ENCODE measurements at regions not wholly inside any gene's neighbourhood (a gene's known extent, or its start where the extent isn't known, plus 50 kb on each side); places are given as distances from the start of the nearest gene placed in this dataset.

DNA sequence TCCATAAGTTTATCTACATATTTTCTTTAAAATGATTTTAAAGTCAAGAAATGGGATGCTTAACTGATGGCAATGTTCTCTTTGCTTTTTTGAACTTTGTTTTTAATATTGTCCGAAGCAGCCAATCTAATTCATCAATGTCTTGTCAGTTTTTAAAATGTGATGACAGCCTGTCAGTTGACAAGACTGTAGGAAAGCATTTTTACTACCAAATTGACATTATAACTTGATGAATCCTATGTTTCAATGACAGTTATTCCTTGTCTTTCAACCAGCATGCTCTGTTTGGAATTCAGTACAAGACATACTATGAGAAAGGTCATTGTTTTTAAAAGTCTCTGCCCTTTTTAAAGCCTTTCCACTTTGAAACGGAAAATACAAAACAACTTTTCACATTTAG lies 1073.2 kb downstream of the TMTC2 start:
- H3K4me3 Mint-ChIP-seq: no peak overlapping the region
- TF ChIP-seq, protein P1, sequence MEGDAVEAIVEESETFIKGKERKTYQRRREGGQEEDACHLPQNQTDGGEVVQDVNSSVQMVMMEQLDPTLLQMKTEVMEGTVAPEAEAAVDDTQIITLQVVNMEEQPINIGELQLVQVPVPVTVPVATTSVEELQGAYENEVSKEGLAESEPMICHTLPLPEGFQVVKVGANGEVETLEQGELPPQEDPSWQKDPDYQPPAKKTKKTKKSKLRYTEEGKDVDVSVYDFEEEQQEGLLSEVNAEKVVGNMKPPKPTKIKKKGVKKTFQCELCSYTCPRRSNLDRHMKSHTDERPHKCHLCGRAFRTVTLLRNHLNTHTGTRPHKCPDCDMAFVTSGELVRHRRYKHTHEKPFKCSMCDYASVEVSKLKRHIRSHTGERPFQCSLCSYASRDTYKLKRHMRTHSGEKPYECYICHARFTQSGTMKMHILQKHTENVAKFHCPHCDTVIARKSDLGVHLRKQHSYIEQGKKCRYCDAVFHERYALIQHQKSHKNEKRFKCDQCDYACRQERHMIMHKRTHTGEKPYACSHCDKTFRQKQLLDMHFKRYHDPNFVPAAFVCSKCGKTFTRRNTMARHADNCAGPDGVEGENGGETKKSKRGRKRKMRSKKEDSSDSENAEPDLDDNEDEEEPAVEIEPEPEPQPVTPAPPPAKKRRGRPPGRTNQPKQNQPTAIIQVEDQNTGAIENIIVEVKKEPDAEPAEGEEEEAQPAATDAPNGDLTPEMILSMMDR (IDR thresholded peaks at IDR 0.05): no peak
- ATAC-seq (no peak), DNase-seq (no peak)
- Histone ChIP-seq H3K36me3 (ENCODE audit: control insufficient read depth, insufficient read depth, low read length) (no peaks in the 10 kb centered on the region), H3K27me3 (ENCODE audit: control insufficient read depth, insufficient read depth, low read length) (no peaks in the 10 kb centered on the region), H3K4me1 (ENCODE audit: control insufficient read depth, insufficient read depth, low read length) (no peaks in the 10 kb centered on the region), H3K4me3 (ENCODE audit: low read length) (no peak overlapping the region), H3K27ac (ENCODE audit: low read length) (no peak overlapping the region), H3K9me3 (ENCODE audit: control insufficient read depth, insufficient read depth, low read length) (peaks cover 3% of the 10 kb centered on the region)
- H3K27me3 Mint-ChIP-seq (ENCODE audit: low read depth in 2 of 2): no peaks in the 10 kb centered on the region
- no peak overlapping the region for H3K27ac Mint-ChIP-seq
- H3K4me1 Mint-ChIP-seq: no peaks in the 10 kb centered on the region
- H3K36me3 Mint-ChIP-seq: no peaks in the 10 kb centered on the region
- H3K9me3 Mint-ChIP-seq: peaks cover 11 to 14% of the 10 kb centered on the region in 2 donors
- intact Hi-C loops (cut with micrococcal nuclease): no loop called here
- no CpG with 5 or more reads among the region's 2 CpGs for WGBS (ENCODE audit: insufficient coverage)

DNA sequence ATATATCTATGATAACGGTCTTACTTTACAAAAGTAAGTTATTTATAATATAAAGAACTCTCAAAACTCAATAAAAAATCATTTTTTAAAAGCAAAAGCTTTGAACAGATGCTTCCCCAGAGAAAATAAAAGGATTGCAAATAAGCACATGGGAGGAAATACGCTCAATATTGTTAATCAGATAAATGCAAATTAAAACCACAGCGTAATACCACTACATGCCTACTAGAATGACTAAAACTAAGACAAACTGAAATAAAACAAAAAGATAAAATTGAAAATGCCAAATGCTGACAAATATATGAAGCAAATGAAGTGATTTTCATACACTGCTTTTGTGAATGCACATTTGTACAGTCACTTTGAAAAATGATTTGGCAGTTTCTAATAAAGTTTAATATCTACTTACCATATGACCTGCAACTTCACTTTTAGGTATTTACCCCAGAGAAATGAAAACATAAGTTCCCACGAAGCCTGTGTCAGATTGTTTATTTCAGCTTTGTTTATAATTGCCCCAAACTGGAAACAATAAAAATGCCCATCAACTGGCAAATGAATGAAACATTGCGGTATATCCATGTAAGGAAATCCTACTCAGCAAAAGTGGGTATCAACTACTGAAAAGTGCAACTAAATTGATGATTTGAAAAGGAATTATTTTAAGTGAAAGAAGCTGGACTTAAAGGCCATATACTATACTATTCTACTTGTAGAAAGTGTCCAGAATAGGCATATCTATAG lies 1072.4 kb downstream of the TMTC2 start:
- no peak overlapping the region for H3K27ac Mint-ChIP-seq

GRCh38 chr12:83753904-83754303 lies 1067.2 kb downstream of the TMTC2 start:
- no peaks in the 10 kb centered on the region for H3K36me3 ChIP-seq (ENCODE audit: control insufficient read depth, insufficient read depth, low read length)
- H3K4me1 ChIP-seq (ENCODE audit: control insufficient read depth, insufficient read depth, low read length): no peaks in the 10 kb centered on the region
- H3K9me3 ChIP-seq (ENCODE audit: control insufficient read depth, insufficient read depth, low read length): no peaks in the 10 kb centered on the region
- H3K27me3 ChIP-seq (ENCODE audit: control insufficient read depth, insufficient read depth, low read length): no peaks in the 10 kb centered on the region
- Mint-ChIP-seq H3K4me3 (no peak overlapping the region), H3K36me3 (no peaks in the 10 kb centered on the region), H3K27ac (no peak overlapping the region), H3K9me3 (peaks cover 8 to 14% of the 10 kb centered on the region in 2 donors), H3K4me1 (no peaks in the 10 kb centered on the region), H3K27me3 (ENCODE audit: low read depth in 2 of 2) (no peaks in the 10 kb centered on the region)
- H3K27ac ChIP-seq (ENCODE audit: low read length): no peak overlapping the region
- no peak overlapping the region for H3K4me3 ChIP-seq (ENCODE audit: low read length)
- TF ChIP-seq, protein P1 (IDR thresholded peaks at IDR 0.05): no peak
- ATAC-seq: no peak
- DNase-seq: no peak
- intact Hi-C loops (cut with micrococcal nuclease): no loop called here
- WGBS (ENCODE audit: insufficient coverage): no CpG with 5 or more reads among the region's 1 CpG

More for the DNA sequence above, 1072.4 kb downstream of the TMTC2 start:
- Mint-ChIP-seq H3K4me3 (no peak overlapping the region), H3K9me3 (peaks cover 10 to 14% of the 10 kb centered on the region in 2 donors), H3K36me3 (no peaks in the 10 kb centered on the region), H3K27me3 (ENCODE audit: low read depth in 2 of 2) (no peaks in the 10 kb centered on the region), H3K4me1 (no peaks in the 10 kb centered on the region)
- 64% methylated on average over 1 of the region's 5 CpGs for WGBS (ENCODE audit: insufficient coverage)
- ATAC-seq (no peak), DNase-seq (no peak)
- no peak overlapping the region for H3K27ac ChIP-seq (ENCODE audit: low read length)
- intact Hi-C loops (cut with micrococcal nuclease): no loop called here
- H3K4me1 ChIP-seq (ENCODE audit: control insufficient read depth, insufficient read depth, low read length): no peaks in the 10 kb centered on the region
- no peaks in the 10 kb centered on the region for H3K36me3 ChIP-seq (ENCODE audit: control insufficient read depth, insufficient read depth, low read length)
- H3K4me3 ChIP-seq (ENCODE audit: low read length): no peak overlapping the region
- TF ChIP-seq, protein P1 (IDR thresholded peaks at IDR 0.05): no peak
- no peaks in the 10 kb centered on the region for H3K27me3 ChIP-seq (ENCODE audit: control insufficient read depth, insufficient read depth, low read length)
- peaks cover 3% of the 10 kb centered on the region for H3K9me3 ChIP-seq (ENCODE audit: control insufficient read depth, insufficient read depth, low read length)

GRCh38 chr12:83753205-83753604 lies 1066.5 kb downstream of the TMTC2 start:
- Histone ChIP-seq H3K36me3 (ENCODE audit: control insufficient read depth, insufficient read depth, low read length) (no peaks in the 10 kb centered on the region), H3K27me3 (ENCODE audit: control insufficient read depth, insufficient read depth, low read length) (no peaks in the 10 kb centered on the region), H3K27ac (ENCODE audit: low read length) (no peak overlapping the region), H3K4me3 (ENCODE audit: low read length) (no peak overlapping the region), H3K4me1 (ENCODE audit: control insufficient read depth, insufficient read depth, low read length) (no peaks in the 10 kb centered on the region), H3K9me3 (ENCODE audit: control insufficient read depth, insufficient read depth, low read length) (no peaks in the 10 kb centered on the region)
- TF ChIP-seq, protein P1 (IDR thresholded peaks at IDR 0.05): no peak
- WGBS (ENCODE audit: insufficient coverage): no CpG with 5 or more reads among the region's 3 CpGs
- H3K27ac Mint-ChIP-seq: no peak overlapping the region
- intact Hi-C loops (cut with micrococcal nuclease): no loop called here
- no peak overlapping the region for H3K4me3 Mint-ChIP-seq
- ATAC-seq: no peak
- no peaks in the 10 kb centered on the region for H3K4me1 Mint-ChIP-seq
- no peaks in the 10 kb centered on the region for H3K36me3 Mint-ChIP-seq
- H3K27me3 Mint-ChIP-seq (ENCODE audit: low read depth in 2 of 2): no peaks in the 10 kb centered on the region
- no peak for DNase-seq
- H3K9me3 Mint-ChIP-seq: peaks cover 8 to 15% of the 10 kb centered on the region in 2 donors

All from natural killer cell (primary cell).